GM13977 (cell line): ENCODE measurements at regions not wholly inside any gene's neighbourhood (a gene's known extent, or its start where the extent isn't known, plus 50 kb on each side); places are given as distances from the start of the nearest gene placed in this dataset.
A peak's percentile ranks its signal among the peaks of the same experiment; 100 is the strongest.

Source experiments
- DNase-seq: peaks from one replicate; pipeline ENCODE4 v3.0.0; 2012; ENCODE audit warnings: low spot score
- CTCF ChIP-seq: IDR thresholded peaks from 2 replicates; pipeline ENCODE4 v1.5.1; 2012; ENCODE audit warnings: mild to moderate bottlenecking, control low read depth; ENCODE audit not compliant: insufficient read depth; ENCODE audit errors: extremely low read depth, missing control alignments
- in situ Hi-C: fragments of 300-500 bp; cut with MboI; formaldehyde crosslinking; loops from one replicate; pipeline ENCODE4 v1.12.0; 2022; ENCODE audit warnings: low sequenced_read_pairs, low pct_unique_long_range_greater_than_20kb, mixed read lengths, inconsistent platforms; ENCODE audit not compliant: unreplicated experiment

- peak; percentile 67 for DNase-seq
- peak; percentile 74 for TF ChIP-seq CTCF
- in situ Hi-C loops = loop anchor here (10.0 kb wide), 3 partner anchors 63 to 273 kb away; partner anchors contain the start of gene IRF2
These were observed 63.8 kb upstream of the IRF2 start for GRCh38 chr4:184538023-184538599.

GRCh38 chr4:184537269-184538022, 63.1 kb upstream of the IRF2 start:
- no peak for TF ChIP-seq CTCF
- DNase-seq = peak; percentile 63
- in situ Hi-C loops = loop anchor here (10.0 kb wide), 3 partner anchors 63 to 273 kb away; partner anchors contain the start of gene IRF2

- in situ Hi-C loops = loop anchor here (10.0 kb wide), 3 partner anchors 62 to 272 kb away; partner anchors contain the start of gene IRF2
- TF ChIP-seq CTCF = no peak
- no peak for DNase-seq
These were observed 62.5 kb upstream of the IRF2 start for GRCh38 chr4:184536881-184537248.

GRCh38 chr4:184536065-184536880, 61.9 kb upstream of the IRF2 start:
- DNase-seq = no peak
- in situ Hi-C loops = loop anchor here (10.0 kb wide), 3 partner anchors 61 to 271 kb away; partner anchors contain the start of gene IRF2
- no peak for TF ChIP-seq CTCF

GRCh38 chr4:184534511-184535391, 60.4 kb upstream of the IRF2 start:
- in situ Hi-C loops = loop anchor here (10.0 kb wide), 3 partner anchors 60 to 270 kb away; partner anchors contain the start of gene IRF2
- peak; percentile 69 for DNase-seq

More at GRCh38 chr4:184534511-184535391, 60.4 kb upstream of the IRF2 start:
- TF ChIP-seq CTCF = no peak
